ENCODE measurements at regions not wholly inside any gene's neighbourhood (a gene's known extent, or its start where the extent isn't known, plus 50 kb on each side); places are given as distances from the start of the nearest gene placed in this dataset.
A peak's percentile ranks its signal among the peaks of the same experiment; 100 is the strongest.

GRCh38 chr12:92597118-92597517, 105.7 kb upstream of the PLEKHG7 start:
- Histone ChIP-seq H3K27ac (no peak overlapping the region), H2AFZ (no peak overlapping the region), H3K9me3 (ENCODE audit: control insufficient read depth, low read length) (no peaks in the 10 kb centered on the region), H3K4me2 (ENCODE audit: low read length) (no peak overlapping the region), H3K4me3 (ENCODE audit: low read depth, low read length) (no peak overlapping the region), H3K79me2 (no peaks in the 10 kb centered on the region), H3K4me1 (no peaks in the 10 kb centered on the region), H3K9ac (no peak overlapping the region), H3K36me3 (ENCODE audit: control insufficient read depth, insufficient read depth, low read length) (no peaks in the 10 kb centered on the region), H3K27me3 (ENCODE audit: control insufficient read depth, insufficient read depth, low read length) (no peaks in the 10 kb centered on the region)
- TF ChIP-seq, protein P1, sequence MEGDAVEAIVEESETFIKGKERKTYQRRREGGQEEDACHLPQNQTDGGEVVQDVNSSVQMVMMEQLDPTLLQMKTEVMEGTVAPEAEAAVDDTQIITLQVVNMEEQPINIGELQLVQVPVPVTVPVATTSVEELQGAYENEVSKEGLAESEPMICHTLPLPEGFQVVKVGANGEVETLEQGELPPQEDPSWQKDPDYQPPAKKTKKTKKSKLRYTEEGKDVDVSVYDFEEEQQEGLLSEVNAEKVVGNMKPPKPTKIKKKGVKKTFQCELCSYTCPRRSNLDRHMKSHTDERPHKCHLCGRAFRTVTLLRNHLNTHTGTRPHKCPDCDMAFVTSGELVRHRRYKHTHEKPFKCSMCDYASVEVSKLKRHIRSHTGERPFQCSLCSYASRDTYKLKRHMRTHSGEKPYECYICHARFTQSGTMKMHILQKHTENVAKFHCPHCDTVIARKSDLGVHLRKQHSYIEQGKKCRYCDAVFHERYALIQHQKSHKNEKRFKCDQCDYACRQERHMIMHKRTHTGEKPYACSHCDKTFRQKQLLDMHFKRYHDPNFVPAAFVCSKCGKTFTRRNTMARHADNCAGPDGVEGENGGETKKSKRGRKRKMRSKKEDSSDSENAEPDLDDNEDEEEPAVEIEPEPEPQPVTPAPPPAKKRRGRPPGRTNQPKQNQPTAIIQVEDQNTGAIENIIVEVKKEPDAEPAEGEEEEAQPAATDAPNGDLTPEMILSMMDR (IDR thresholded peaks at IDR 0.05) = no peak

- Histone ChIP-seq H3K4me1 (no peaks in the 10 kb centered on the region), H3K27me3 (ENCODE audit: control insufficient read depth, insufficient read depth, low read length) (no peaks in the 10 kb centered on the region), H3K4me2 (ENCODE audit: low read length) (no peak overlapping the region), H3K36me3 (ENCODE audit: control insufficient read depth, insufficient read depth, low read length) (no peaks in the 10 kb centered on the region), H3K79me2 (no peaks in the 10 kb centered on the region), H2AFZ (no peak overlapping the region), H3K9me3 (ENCODE audit: control insufficient read depth, low read length) (no peaks in the 10 kb centered on the region), H3K4me3 (ENCODE audit: low read depth, low read length) (no peak overlapping the region), H3K27ac (no peak overlapping the region), H3K9ac (no peak overlapping the region)
- TF ChIP-seq, protein P1 (IDR thresholded peaks at IDR 0.05) = no peak
Measured at GRCh38 chr12:92596383-92596782, 106.4 kb upstream of the PLEKHG7 start.

- H3K9me3 ChIP-seq (ENCODE audit: control insufficient read depth, low read length) = no peaks in the 10 kb centered on the region
- no peaks in the 10 kb centered on the region for H3K27me3 ChIP-seq (ENCODE audit: control insufficient read depth, insufficient read depth, low read length)
- no peak overlapping the region for H3K27ac ChIP-seq
- TF ChIP-seq, protein P1 (IDR thresholded peaks at IDR 0.05) = no peak
- no peaks in the 10 kb centered on the region for H3K4me1 ChIP-seq
- no peak overlapping the region for H3K4me2 ChIP-seq (ENCODE audit: low read length)
- no peaks in the 10 kb centered on the region for H3K36me3 ChIP-seq (ENCODE audit: control insufficient read depth, insufficient read depth, low read length)
- H3K9ac ChIP-seq = no peak overlapping the region
- H3K4me3 ChIP-seq (ENCODE audit: low read depth, low read length) = no peak overlapping the region
- H2AFZ ChIP-seq = no peak overlapping the region
- H3K79me2 ChIP-seq = no peaks in the 10 kb centered on the region
Measured at GRCh38 chr12:92595663-92596062, 107.1 kb upstream of the PLEKHG7 start.

DNA sequence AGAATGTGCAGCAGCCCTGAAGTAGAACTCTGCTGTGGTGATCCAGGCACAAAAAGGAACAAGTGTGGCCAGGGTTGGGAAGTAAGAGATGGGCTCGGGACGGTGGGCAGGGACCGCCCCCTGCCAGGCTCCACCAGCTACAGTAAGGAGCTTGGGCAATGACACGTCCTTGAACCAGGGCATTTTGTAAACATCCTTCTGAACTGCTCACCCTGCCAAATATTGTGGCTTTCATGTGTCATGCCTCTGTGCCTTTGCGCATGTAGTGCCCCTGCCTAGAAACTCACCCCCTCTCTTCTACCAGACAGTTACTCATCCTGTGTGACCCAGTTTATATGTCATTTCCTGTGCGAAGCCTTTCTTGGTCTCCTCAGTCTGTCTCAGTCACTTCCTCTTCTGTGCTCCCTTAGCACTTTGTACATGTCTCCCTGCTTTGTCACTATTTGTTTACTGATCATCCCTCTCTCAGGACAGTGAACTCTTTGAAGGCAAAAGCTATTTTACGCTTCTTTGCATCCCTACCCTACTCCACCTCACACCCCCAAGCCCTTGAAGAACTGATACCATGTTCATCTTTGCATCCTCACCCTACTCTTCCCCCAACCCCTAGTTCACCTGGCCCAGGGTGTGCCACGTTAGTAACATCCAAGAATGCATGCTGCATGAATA, 108.9 kb upstream of the PLEKHG7 start:
- H3K27ac ChIP-seq = no peak overlapping the region
- peak overlapping the region; percentile 13 for H2AFZ ChIP-seq
- H3K4me3 ChIP-seq (ENCODE audit: low read depth, low read length) = no peak overlapping the region
- H3K4me1 ChIP-seq = no peaks in the 10 kb centered on the region
- no peaks in the 10 kb centered on the region for H3K9me3 ChIP-seq (ENCODE audit: control insufficient read depth, low read length)
- H3K79me2 ChIP-seq = no peaks in the 10 kb centered on the region
- H3K27me3 ChIP-seq (ENCODE audit: control insufficient read depth, insufficient read depth, low read length) = no peaks in the 10 kb centered on the region
- TF ChIP-seq, protein P1 (IDR thresholded peaks at IDR 0.05) = no peak
- H3K36me3 ChIP-seq (ENCODE audit: control insufficient read depth, insufficient read depth, low read length) = no peaks in the 10 kb centered on the region
- H3K4me2 ChIP-seq (ENCODE audit: low read length) = no peak overlapping the region
- H3K9ac ChIP-seq = no peak overlapping the region

DNA sequence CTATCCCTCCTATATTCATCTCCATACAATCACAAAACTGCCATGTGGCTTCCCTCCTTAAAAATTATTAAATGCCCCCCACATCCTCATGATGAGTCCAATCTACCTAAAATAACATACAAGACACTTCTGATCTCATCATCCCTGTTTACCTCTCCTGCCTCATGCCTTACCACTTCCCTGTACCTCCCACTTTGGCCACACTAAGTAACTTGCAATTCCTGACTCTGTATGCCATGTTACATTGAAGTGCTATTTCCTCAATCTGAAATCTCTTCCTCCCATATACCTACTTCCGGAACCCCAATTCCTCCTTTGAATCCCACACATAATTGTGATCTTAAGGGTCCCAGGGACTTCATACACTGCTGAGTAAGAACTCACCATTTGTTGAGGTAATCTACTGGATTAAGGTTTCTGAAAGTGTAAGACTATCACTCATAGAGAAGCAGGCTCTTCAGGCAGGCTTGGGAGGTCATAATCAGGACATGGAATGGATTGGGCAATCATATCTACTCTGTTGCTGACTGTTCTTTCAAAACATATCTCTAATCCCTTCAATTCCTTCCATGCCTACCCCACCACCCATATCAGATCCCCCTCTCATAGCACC, 117.6 kb upstream of the PLEKHG7 start:
- Histone ChIP-seq H3K4me2 (ENCODE audit: low read length) (no peak overlapping the region), H3K9ac (no peak overlapping the region), H3K27ac (no peak overlapping the region), H3K9me3 (ENCODE audit: control insufficient read depth, low read length) (no peaks in the 10 kb centered on the region), H3K4me3 (ENCODE audit: low read depth, low read length) (no peak overlapping the region), H3K27me3 (ENCODE audit: control insufficient read depth, insufficient read depth, low read length) (no peaks in the 10 kb centered on the region), H3K79me2 (no peaks in the 10 kb centered on the region), H3K36me3 (ENCODE audit: control insufficient read depth, insufficient read depth, low read length) (no peaks in the 10 kb centered on the region), H3K4me1 (no peaks in the 10 kb centered on the region), H2AFZ (no peak overlapping the region)
- TF ChIP-seq, protein P1 (IDR thresholded peaks at IDR 0.05) = no peak
